Endothelial cell of umbilical vein (primary cell): ENCODE measurements at regions not wholly inside any gene's neighbourhood (a gene's known extent, or its start where the extent isn't known, plus 50 kb on each side); places are given as distances from the start of the nearest gene placed in this dataset.

ENCODE experiments used
- JUN ChIP-seq: IDR thresholded peaks from 2 replicates; pipeline ENCODE4 v1.6.1; 2011; ENCODE audit warnings: borderline replicate concordance, low read depth; ENCODE audit not compliant: insufficient read length, insufficient read depth
- MYC ChIP-seq: IDR thresholded peaks from one replicate; pipeline ENCODE4 v1.6.1; 2011; ENCODE audit warnings: mild to moderate bottlenecking, low read depth, low read length
- POLR2A ChIP-seq: IDR thresholded peaks from 2 replicates; pipeline ENCODE4 v1.6.1; 2012; ENCODE audit warnings: low read depth, mild to moderate bottlenecking, control low read depth, low read length
- TF ChIP-seq, protein P1 (sequence below), 2 donors: IDR thresholded peaks; 1 replicate in 1 of 2; 2 replicates in 1 of 2; pipeline ENCODE4 v1.5.1; 2011; ENCODE audit warnings: low read length in 2 of 2, mild to moderate bottlenecking in 2 of 2, moderate library complexity in 2 of 2, control low read depth in 1 of 2, inconsistent platforms in 1 of 2, low read depth in 1 of 2; ENCODE audit not compliant: insufficient read depth in 1 of 2; ENCODE audit errors: extremely low read depth in 1 of 2

DNA sequence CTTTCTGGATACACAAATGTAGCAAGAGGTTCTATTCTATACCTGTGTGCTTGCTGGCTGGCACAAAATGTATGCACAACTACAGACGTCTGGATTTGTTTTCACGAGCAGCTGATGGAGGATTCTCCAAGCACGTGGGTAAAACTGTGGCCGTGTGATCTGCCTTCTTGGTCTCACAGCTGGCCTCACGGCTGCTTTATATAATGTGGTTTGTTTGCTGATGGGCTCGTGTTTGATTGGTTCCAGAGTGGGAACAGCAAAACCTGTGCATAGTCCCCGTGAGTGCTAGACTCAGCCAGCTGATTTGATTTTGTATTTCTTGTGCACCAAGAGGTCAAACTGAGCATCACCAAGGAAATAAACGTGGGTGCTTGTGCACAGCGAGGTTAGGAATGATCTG is 262.6 kb upstream of the RPS6KA3 start:
- TF ChIP-seq, protein P1, sequence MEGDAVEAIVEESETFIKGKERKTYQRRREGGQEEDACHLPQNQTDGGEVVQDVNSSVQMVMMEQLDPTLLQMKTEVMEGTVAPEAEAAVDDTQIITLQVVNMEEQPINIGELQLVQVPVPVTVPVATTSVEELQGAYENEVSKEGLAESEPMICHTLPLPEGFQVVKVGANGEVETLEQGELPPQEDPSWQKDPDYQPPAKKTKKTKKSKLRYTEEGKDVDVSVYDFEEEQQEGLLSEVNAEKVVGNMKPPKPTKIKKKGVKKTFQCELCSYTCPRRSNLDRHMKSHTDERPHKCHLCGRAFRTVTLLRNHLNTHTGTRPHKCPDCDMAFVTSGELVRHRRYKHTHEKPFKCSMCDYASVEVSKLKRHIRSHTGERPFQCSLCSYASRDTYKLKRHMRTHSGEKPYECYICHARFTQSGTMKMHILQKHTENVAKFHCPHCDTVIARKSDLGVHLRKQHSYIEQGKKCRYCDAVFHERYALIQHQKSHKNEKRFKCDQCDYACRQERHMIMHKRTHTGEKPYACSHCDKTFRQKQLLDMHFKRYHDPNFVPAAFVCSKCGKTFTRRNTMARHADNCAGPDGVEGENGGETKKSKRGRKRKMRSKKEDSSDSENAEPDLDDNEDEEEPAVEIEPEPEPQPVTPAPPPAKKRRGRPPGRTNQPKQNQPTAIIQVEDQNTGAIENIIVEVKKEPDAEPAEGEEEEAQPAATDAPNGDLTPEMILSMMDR (IDR thresholded peaks at IDR 0.05; ENCODE audit: extremely low read depth in 1 of 2, insufficient read depth in 1 of 2, low read depth in 1 of 2, low read length in 2 of 2), result no peak
- TF ChIP-seq MYC (no peak), POLR2A (no peak), JUN (no peak)
